ENCODE measurements at regions not wholly inside any gene's neighbourhood (a gene's known extent, or its start where the extent isn't known, plus 50 kb on each side); places are given as distances from the start of the nearest gene placed in this dataset.

DNA sequence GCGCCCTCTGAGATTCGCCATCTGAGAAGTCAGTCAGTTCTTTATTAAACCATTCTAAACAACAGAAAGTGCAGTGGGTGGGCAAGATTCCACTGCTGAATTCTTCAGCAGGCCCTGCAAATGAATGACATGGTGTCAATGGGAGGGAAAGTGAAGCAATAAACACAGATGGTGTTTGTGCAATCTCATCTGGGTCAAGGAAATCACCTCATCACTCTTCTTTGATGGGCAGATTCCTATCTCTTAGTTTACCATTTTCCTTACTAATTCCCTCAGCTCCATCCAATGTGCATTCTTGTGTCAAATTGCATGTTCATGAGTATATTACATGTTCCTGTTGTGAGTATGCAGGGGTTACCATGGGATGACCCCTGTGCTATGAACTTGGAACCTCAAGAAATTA, 100.7 kb upstream of the CYP1B1 start:
- peaks cover 3% of the 10 kb centered on the region for H3K36me3 Mint-ChIP-seq (ENCODE audit: low read depth)
- no peaks in the 10 kb centered on the region for H3K9me3 ChIP-seq (ENCODE audit: control insufficient read depth, low read length, poor library complexity, severe bottlenecking)
- ATAC-seq (no peak), DNase-seq (no peak)
- H3K4me1 Mint-ChIP-seq: peaks cover 2% of the 10 kb centered on the region
- no peak overlapping the region for H3K27ac Mint-ChIP-seq
- peaks cover 41% of the 10 kb centered on the region for H3K27me3 Mint-ChIP-seq
- no peak overlapping the region for H3K4me3 Mint-ChIP-seq

DNA sequence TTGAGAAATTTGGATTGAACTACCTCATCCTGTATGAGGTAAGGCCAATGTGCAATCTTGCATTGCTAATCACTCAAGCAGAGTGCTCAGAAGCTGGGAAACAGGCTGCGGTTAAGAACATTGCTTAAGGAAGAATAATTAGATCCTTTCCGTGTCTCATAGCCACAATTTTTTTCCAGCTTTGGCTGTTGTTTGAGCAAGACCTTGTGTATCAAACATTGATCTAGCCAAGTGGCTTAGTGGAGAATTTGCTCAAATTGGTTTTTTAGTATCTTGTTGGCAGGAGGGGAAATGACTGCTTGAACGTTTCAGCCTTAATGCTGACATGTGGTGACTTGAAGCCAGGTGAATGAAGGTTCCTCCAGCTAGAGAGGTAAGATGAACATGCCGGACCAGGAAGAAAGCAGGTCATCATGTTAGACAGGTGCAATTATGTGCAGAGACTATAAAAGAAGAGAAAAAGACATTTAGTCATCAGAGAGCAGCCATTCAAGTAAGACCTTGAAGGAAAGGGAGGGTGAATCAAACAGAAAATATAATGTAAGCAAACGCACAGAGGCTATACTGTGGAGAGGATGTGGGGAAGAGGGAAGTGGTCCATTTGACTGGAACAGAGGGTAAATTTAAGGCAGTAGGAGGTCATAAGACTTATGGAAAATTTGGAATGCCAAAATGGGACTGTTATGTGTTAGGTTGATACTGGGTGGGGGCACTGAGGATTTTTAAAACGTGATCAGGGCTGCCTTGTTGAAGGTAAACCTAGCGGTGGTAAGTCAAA, 98.9 kb upstream of the CYP1B1 start:
- peaks cover 42% of the 10 kb centered on the region for H3K27me3 Mint-ChIP-seq
- H3K4me1 Mint-ChIP-seq: peaks cover 2% of the 10 kb centered on the region
- peak overlapping the region; percentile 19 for H3K4me3 Mint-ChIP-seq
- no peak overlapping the region for H3K27ac Mint-ChIP-seq
- ATAC-seq: no peak
- no peak for DNase-seq
- H3K36me3 Mint-ChIP-seq (ENCODE audit: low read depth): peaks cover 3% of the 10 kb centered on the region
- H3K9me3 ChIP-seq (ENCODE audit: control insufficient read depth, low read length, poor library complexity, severe bottlenecking): no peaks in the 10 kb centered on the region

DNA sequence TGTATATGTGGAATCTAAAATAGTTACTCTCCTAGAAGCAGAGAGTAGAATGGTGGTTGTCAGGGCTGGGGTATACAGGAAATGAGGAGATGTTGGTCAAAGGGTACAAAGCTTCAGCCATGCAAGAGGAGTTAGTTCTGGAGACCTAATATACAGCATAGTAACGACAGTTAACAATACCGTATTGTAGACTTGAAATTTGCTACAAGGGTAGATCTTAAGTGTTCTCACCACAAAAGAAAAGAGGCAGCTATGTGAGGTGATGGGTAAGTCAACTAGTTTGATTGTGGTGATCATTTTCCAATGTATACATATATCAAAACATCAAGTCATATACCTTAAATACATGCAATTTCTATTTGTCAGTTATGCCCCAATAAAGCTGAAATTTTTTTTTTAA, 98.2 kb upstream of the CYP1B1 start:
- DNase-seq: no peak
- no peak overlapping the region for H3K27ac Mint-ChIP-seq
- H3K36me3 Mint-ChIP-seq (ENCODE audit: low read depth): peaks cover 3% of the 10 kb centered on the region
- peaks cover 2% of the 10 kb centered on the region for H3K4me1 Mint-ChIP-seq
- no peaks in the 10 kb centered on the region for H3K9me3 ChIP-seq (ENCODE audit: control insufficient read depth, low read length, poor library complexity, severe bottlenecking)
- peaks cover 46% of the 10 kb centered on the region for H3K27me3 Mint-ChIP-seq
- ATAC-seq: no peak
- H3K4me3 Mint-ChIP-seq: no peak overlapping the region

DNA sequence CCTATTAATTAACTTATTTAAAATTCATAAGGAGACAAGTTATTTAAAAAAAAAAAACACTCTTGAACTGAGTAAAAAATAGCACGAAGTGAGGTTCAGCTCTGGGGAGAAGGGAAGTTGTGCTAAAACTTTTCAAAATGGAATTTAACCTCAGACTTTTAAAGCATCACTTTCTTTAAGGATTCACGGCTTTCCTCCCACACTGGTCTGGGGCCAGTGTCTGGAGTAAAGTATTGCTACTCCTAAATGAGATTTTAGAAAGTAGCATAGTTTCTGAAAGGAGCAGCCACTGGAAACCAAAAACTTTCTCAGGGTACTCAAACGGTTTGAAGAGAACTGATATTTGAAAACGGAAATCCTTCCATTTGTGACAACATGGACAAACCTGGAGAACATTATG, 97.7 kb upstream of the CYP1B1 start:
- H3K36me3 Mint-ChIP-seq (ENCODE audit: low read depth): peaks cover 3% of the 10 kb centered on the region
- no peak overlapping the region for H3K4me3 Mint-ChIP-seq
- peaks cover 2% of the 10 kb centered on the region for H3K4me1 Mint-ChIP-seq
- H3K27me3 Mint-ChIP-seq: peaks cover 51% of the 10 kb centered on the region
- DNase-seq (no peak), ATAC-seq (no peak)
- H3K27ac Mint-ChIP-seq: no peak overlapping the region
- no peaks in the 10 kb centered on the region for H3K9me3 ChIP-seq (ENCODE audit: control insufficient read depth, low read length, poor library complexity, severe bottlenecking)

DNA sequence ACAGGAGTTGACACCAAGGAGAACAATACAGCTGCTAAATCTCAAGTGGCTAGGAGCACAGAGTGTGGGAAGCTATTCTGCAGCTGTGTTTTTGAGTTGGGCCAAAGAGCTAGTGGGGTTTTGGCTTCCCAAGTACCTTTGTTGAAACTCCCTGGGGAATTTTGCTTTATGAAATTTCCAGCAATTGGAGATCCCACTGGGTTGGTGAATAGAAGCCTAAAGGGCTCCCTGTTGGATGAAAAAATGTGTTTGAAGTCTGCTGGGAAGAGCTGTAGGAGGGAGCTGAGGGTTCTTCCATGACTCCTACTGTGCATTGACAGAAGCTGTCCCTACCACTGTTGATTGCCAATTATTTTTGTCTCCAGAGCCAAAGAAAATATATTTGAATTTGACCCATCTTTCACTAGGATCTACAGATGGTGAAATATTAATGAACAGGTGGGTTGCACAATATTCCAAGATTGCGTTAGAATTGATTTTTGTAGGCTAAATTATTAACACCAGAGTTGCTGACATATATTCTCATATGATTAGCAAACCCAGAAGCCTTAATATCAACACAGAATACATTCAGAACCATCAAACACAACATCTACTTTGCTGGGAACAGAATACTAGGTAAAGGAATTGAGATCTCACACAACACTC, 95.4 kb upstream of the CYP1B1 start:
- no peak overlapping the region for H3K4me3 Mint-ChIP-seq
- DNase-seq: no peak
- peaks cover 62% of the 10 kb centered on the region for H3K27me3 Mint-ChIP-seq
- H3K36me3 Mint-ChIP-seq (ENCODE audit: low read depth): peaks cover 3% of the 10 kb centered on the region
- no peak overlapping the region for H3K27ac Mint-ChIP-seq
- no peak for ATAC-seq
- peaks cover 2% of the 10 kb centered on the region for H3K4me1 Mint-ChIP-seq
- H3K9me3 ChIP-seq (ENCODE audit: control insufficient read depth, low read length, poor library complexity, severe bottlenecking): no peaks in the 10 kb centered on the region

DNA sequence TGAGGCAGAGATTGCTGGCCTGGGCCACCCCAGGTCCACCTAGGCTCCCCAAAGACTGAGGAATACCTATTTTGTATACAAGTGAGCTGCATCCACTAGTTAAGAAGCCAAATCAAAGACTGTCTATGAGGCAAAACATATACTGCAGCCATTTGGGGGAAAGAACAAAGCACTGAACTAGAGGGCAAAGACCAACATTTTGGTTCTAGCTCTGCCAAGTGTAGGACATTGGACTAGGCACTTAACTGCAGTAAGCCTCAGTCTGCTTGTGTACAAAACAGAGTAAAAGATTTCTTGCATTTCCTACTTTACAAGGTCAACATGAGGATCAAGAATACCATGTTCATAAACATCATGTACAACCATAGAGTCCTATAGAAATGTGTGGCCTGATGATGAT, 94.8 kb upstream of the CYP1B1 start:
- peaks cover 3% of the 10 kb centered on the region for H3K36me3 Mint-ChIP-seq (ENCODE audit: low read depth)
- H3K9me3 ChIP-seq (ENCODE audit: control insufficient read depth, low read length, poor library complexity, severe bottlenecking): no peaks in the 10 kb centered on the region
- H3K27me3 Mint-ChIP-seq: peaks cover 67% of the 10 kb centered on the region
- no peak for ATAC-seq
- DNase-seq: no peak
- no peak overlapping the region for H3K27ac Mint-ChIP-seq
- no peak overlapping the region for H3K4me3 Mint-ChIP-seq
- H3K4me1 Mint-ChIP-seq: peaks cover 2% of the 10 kb centered on the region

DNA sequence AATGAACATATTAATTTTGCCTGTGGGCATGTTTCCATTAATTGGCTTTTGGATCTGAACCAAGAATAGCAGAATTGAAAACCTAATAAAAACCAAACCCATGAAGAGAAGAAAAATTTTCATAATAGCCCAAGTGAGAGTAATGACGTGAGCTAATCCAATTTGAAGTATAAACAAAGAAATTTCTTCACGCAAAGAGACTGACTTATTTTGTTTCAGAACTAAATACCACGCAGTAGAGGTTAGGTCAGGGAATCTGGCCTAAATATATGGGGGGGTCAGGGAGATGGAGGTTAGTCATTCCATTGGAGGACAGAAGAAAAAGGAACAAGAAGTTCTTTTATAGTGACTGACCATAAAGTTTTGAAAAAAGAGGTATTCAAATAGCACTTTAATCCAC, 94.1 kb upstream of the CYP1B1 start:
- no peak for ATAC-seq
- Mint-ChIP-seq H3K4me1 (peaks cover 2% of the 10 kb centered on the region), H3K4me3 (no peak overlapping the region), H3K36me3 (ENCODE audit: low read depth) (peaks cover 3% of the 10 kb centered on the region), H3K27me3 (peaks cover 72% of the 10 kb centered on the region), H3K27ac (no peak overlapping the region)
- no peak for DNase-seq
- H3K9me3 ChIP-seq (ENCODE audit: control insufficient read depth, low read length, poor library complexity, severe bottlenecking): no peaks in the 10 kb centered on the region

DNA sequence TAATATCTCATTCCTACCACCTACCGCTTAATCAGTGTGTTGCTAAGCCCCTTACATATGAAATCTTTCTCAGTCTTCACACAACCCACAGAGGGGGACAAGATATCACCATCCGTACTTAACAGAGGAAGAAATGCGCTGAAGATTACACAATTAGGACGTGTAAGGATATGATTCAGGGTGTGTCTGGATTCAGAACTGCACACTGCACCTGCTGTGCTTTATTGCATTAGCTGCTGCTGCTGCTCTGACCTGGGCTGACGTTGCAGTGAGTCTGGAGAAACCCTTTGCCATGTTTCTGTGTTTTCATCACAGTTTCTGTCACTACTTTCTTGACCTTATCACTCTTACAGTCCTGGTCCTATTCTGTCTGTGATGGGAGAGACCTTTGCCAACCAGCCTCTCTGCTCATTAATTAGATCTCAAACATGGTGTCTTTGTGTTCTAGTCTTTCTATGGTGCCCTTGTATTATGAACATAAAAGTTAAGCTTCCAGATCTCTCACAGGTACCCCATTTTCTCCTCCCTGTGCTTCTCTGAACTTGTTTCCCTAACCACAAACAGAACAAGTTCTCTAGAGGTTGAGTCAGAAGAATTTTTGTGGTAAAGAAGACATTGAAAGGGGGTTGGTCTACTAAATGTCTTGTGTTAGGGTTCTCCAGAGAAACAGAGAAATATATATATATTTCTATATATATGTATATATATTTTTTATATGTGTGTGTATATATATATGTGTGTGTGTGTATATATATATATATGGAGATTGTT, 92.9 kb upstream of the CYP1B1 start:
- H3K27me3 Mint-ChIP-seq: peaks cover 76% of the 10 kb centered on the region
- ATAC-seq: no peak
- no peak overlapping the region for H3K27ac Mint-ChIP-seq
- no peak overlapping the region for H3K4me3 Mint-ChIP-seq
- no peaks in the 10 kb centered on the region for H3K9me3 ChIP-seq (ENCODE audit: control insufficient read depth, low read length, poor library complexity, severe bottlenecking)
- no peaks in the 10 kb centered on the region for H3K4me1 Mint-ChIP-seq
- DNase-seq: no peak
- peaks cover 3% of the 10 kb centered on the region for H3K36me3 Mint-ChIP-seq (ENCODE audit: low read depth)

DNA sequence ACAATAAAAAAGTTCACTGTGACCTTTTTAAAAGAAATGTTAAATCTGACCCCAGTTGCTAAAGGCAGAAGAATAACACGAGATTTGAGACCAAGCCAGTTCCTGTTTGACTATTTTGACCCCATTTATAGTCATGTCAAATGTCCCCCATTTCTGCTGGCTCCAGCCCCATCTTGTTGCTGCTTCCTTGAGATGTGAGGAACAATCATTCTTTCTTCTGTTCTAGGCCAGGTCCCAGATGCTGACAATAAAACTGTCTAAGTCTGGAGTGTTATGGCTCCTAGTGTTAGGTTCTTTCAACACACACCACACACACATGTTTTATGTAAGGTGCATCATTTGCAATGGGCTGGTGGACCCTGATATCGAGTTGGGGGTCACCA, 92.0 kb upstream of the CYP1B1 start:
- no peaks in the 10 kb centered on the region for H3K4me1 Mint-ChIP-seq
- peaks cover 80% of the 10 kb centered on the region for H3K27me3 Mint-ChIP-seq
- DNase-seq (no peak), ATAC-seq (no peak)
- no peak overlapping the region for H3K4me3 Mint-ChIP-seq
- no peaks in the 10 kb centered on the region for H3K9me3 ChIP-seq (ENCODE audit: control insufficient read depth, low read length, poor library complexity, severe bottlenecking)
- peaks cover 3% of the 10 kb centered on the region for H3K36me3 Mint-ChIP-seq (ENCODE audit: low read depth)
- H3K27ac Mint-ChIP-seq: no peak overlapping the region

DNA sequence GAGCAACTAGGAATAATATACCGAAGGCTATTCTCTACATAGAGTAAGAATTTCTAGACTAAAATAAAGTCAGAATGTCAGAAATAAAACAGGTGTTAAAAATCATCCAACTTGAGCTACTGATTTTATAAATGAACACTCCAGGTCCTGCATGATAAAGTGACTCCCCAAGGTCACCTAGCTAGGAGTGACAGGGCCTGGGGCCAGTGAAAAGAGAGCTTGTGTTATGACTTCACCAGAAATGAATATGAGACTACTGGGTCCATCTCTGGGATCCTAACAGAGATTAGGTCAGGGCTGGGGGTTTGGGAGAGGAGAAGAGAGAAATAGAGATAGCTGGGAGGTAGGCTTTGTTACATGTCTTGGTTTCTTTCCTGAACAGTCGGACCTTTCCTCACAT, 89.7 kb upstream of the CYP1B1 start:
- no peaks in the 10 kb centered on the region for H3K9me3 ChIP-seq (ENCODE audit: control insufficient read depth, low read length, poor library complexity, severe bottlenecking)
- no peaks in the 10 kb centered on the region for H3K4me1 Mint-ChIP-seq
- H3K27me3 Mint-ChIP-seq: peaks cover 81% of the 10 kb centered on the region
- H3K4me3 Mint-ChIP-seq: no peak overlapping the region
- ATAC-seq: no peak
- DNase-seq: no peak
- H3K36me3 Mint-ChIP-seq (ENCODE audit: low read depth): peaks cover 2% of the 10 kb centered on the region
- no peak overlapping the region for H3K27ac Mint-ChIP-seq

DNA sequence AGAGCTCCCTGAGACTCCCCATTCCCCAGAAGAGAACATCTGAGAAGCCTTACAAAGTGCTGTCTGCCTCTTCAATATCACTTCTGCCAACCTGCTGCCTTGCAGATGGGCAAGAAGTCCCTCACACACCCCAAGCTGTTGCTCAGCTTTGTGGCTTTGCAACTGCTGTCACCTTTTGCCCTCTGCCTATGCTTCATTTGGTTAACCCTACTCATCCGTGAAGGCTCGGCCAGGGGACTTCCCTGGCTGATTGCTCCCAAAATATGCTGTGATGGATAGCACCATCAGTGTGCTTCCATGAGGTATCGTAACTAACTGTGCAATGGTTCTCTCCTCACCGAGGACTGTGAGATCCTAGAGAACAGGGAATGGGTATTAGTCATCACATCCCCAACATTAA, 88.9 kb upstream of the CYP1B1 start:
- Mint-ChIP-seq H3K4me3 (peak overlapping the region; percentile 22), H3K4me1 (no peaks in the 10 kb centered on the region), H3K27ac (no peak overlapping the region), H3K27me3 (peaks cover 78% of the 10 kb centered on the region), H3K36me3 (ENCODE audit: low read depth) (peaks cover 2% of the 10 kb centered on the region)
- ATAC-seq (no peak), DNase-seq (no peak)
- no peaks in the 10 kb centered on the region for H3K9me3 ChIP-seq (ENCODE audit: control insufficient read depth, low read length, poor library complexity, severe bottlenecking)

DNA sequence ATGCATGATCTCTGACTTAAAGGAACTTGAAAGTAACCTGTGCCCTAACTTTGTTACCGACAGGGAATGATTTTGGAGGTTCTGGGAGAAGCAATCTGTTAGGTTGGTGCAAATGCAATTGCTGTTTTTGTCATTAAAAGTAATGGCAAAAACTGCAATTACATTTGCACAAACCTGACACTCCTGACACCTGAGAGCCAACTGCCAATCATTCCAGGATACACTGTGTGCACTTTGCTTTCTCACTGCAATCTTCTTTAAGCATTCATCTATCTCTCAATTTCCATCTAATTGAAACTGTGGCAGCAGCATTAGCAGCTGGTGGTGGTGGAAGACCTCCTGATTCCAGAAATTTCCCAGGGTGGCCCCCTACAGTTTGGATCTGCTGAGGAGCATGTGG, 87.6 kb upstream of the CYP1B1 start:
- no peak overlapping the region for H3K27ac Mint-ChIP-seq
- peaks cover 80% of the 10 kb centered on the region for H3K27me3 Mint-ChIP-seq
- no peaks in the 10 kb centered on the region for H3K4me1 Mint-ChIP-seq
- peaks cover 2% of the 10 kb centered on the region for H3K36me3 Mint-ChIP-seq (ENCODE audit: low read depth)
- no peak overlapping the region for H3K4me3 Mint-ChIP-seq
- no peak for DNase-seq
- ATAC-seq: no peak
- no peaks in the 10 kb centered on the region for H3K9me3 ChIP-seq (ENCODE audit: control insufficient read depth, low read length, poor library complexity, severe bottlenecking)

DNA sequence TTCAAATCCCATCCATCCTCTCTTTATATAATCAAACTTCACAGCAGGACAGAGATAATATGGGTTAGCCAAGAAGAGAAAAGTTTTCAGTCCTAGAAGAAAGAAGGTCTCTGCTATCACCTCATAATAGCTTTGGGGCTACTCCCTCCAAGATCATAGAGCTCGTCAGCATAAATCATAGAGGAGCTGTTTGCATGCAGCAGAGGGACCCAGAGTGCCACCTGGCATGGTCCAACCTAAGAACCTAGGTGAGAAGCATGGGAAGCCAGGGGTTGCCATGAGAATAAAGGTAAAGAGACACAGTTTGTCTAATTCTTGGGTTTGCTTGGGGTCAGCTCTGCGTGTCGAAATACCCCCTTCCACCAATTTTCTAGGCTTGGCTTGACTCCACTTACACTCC, 87.1 kb upstream of the CYP1B1 start:
- no peaks in the 10 kb centered on the region for H3K9me3 ChIP-seq (ENCODE audit: control insufficient read depth, low read length, poor library complexity, severe bottlenecking)
- Mint-ChIP-seq H3K4me3 (no peak overlapping the region), H3K27ac (no peak overlapping the region), H3K4me1 (no peaks in the 10 kb centered on the region), H3K36me3 (ENCODE audit: low read depth) (peaks cover 2% of the 10 kb centered on the region), H3K27me3 (peaks cover 80% of the 10 kb centered on the region)
- DNase-seq: no peak
- no peak for ATAC-seq
